GM12878 (cell line): ENCODE measurements at regions not wholly inside any gene's neighbourhood (a gene's known extent, or its start where the extent isn't known, plus 50 kb on each side); places are given as distances from the start of the nearest gene placed in this dataset.
A peak's percentile ranks its signal among the peaks of the same experiment; 100 is the strongest.

Experiments used
- ATAC-seq: fragments of 200-7000 bp; cut with Tn5 transposase; 3 replicates; pipeline ENCODE4 v1.9.1; 2020; ENCODE audit warnings: mild to moderate bottlenecking, moderate library complexity
- BruUV-seq: library from RNA; stranded (reverse); fragments of 400-500 nt; replicated peaks from 2 replicates; lab custom pipeline; 2021; lab: Mats Ljungman, UMichigan
- CTCF ChIA-PET: fragments of 300-600 bp; sonication (Branson Sonifier 250); formaldehyde crosslinking; extraction: SDS; loops from one replicate; lab custom pipeline; 2021; ENCODE audit warnings: inconsistent platforms; lab: Yijun Ruan, JAX
- POLR2A ChIA-PET: fragments of 350-600 bp; formaldehyde crosslinking; extraction: SDS; loops from one replicate; lab custom pipeline; 2021; ENCODE audit warnings: inconsistent platforms; lab: Charles Lee
- RAD21 ChIA-PET: fragments of 300-600 bp; sonication (Branson Sonifier 250); formaldehyde crosslinking; loops from one replicate; lab custom pipeline; 2023; ENCODE audit warnings: antibody characterized with exemption; ENCODE audit not compliant: unreplicated experiment; lab: Charles Lee
- SMC1A ChIA-PET: fragments of 300-600 bp; sonication (Branson Sonifier 250); formaldehyde crosslinking; loops from one replicate; lab custom pipeline; 2023; ENCODE audit not compliant: unreplicated experiment, uncharacterized antibody; lab: Charles Lee
- DNase-seq: peaks from one replicate; pipeline ENCODE4 v3.0.0-alpha.2; 2011; ENCODE audit warnings: low read depth, low spot score
- FAIRE-seq: peaks from 3 replicates; lab custom pipeline; 2011; peaks lifted over from hg19 to GRCh38; lab: Jason Lieb, UNC
- H2AFZ ChIP-seq: 2 replicates; pipeline ENCODE4 v1.6.0; 2011; ENCODE audit warnings: low read depth, low read length, control low read depth; ENCODE audit not compliant: control insufficient read depth
- H3K27ac ChIP-seq: 2 replicates; pipeline ENCODE4 v1.5.1; 2011; ENCODE audit warnings: control low read depth; ENCODE audit not compliant: control insufficient read depth, insufficient read depth
- H3K27me3 ChIP-seq, 2 experiments: replicated peaks in 1 of 2; 2 replicates each; pipeline versions ENCODE4 v1.6.0 to v1.6.1; 2011; ENCODE audit warnings: low read length in 1 of 2; ENCODE audit not compliant: control insufficient read depth in 2 of 2, insufficient read depth in 2 of 2
- H3K36me3 ChIP-seq, 2 experiments: 2 replicates each; pipeline ENCODE4 v1.5.1; 2011; ENCODE audit warnings: low read length in 1 of 2; ENCODE audit not compliant: control insufficient read depth in 2 of 2, insufficient read depth in 2 of 2
- H3K4me1 ChIP-seq: 2 replicates; pipeline ENCODE4 v1.6.1; 2011; ENCODE audit warnings: mild to moderate bottlenecking, low read length, moderate library complexity, mixed read lengths; ENCODE audit not compliant: control insufficient read depth, insufficient read depth
- H3K4me2 ChIP-seq: 2 replicates; pipeline ENCODE4 v1.6.0; 2011; ENCODE audit warnings: control low read depth; ENCODE audit not compliant: control insufficient read depth, insufficient read depth
- H3K4me3 ChIP-seq: fragments of 200-600 bp; sonication (generic); 2 replicates; pipeline ENCODE4 v1.5.1; 2016
- H3K79me2 ChIP-seq: 2 replicates; pipeline ENCODE4 v1.6.0; 2011; ENCODE audit warnings: low read length; ENCODE audit not compliant: control insufficient read depth, insufficient read depth
- H3K9ac ChIP-seq: 2 replicates; pipeline ENCODE4 v1.8.0; 2011; ENCODE audit warnings: low read length, control low read depth, mixed read lengths; ENCODE audit not compliant: control insufficient read depth, insufficient read depth
- H3K9me3 ChIP-seq: replicated peaks from 3 replicates; pipeline ENCODE4 v1.5.1; 2011; ENCODE audit warnings: mild to moderate bottlenecking, low read length; ENCODE audit not compliant: control insufficient read depth, insufficient read depth
- H4K20me1 ChIP-seq: 2 replicates; pipeline ENCODE4 v1.6.0; 2011; ENCODE audit not compliant: control insufficient read depth, insufficient read depth
- IKZF1 ChIP-seq: fragments of 450-650 bp; conservative IDR thresholded peaks from 2 replicates; pipeline ENCODE4 v1.6.1; 2017; ENCODE audit warnings: antibody characterized with exemption, mild to moderate bottlenecking
- MTA2 ChIP-seq: fragments of 450-650 bp; IDR thresholded peaks from 2 replicates; pipeline ENCODE4 v1.6.1; 2016; ENCODE audit warnings: low read depth, mild to moderate bottlenecking, moderate library complexity
- RAD21 ChIP-seq: IDR thresholded peaks from 2 replicates; pipeline ENCODE4 v1.6.1; 2011; ENCODE audit warnings: mild to moderate bottlenecking, low read depth, low read length, moderate library complexity; ENCODE audit not compliant: insufficient read depth
- RELA ChIP-seq: fragments of 450-650 bp; IDR thresholded peaks from 2 replicates; pipeline ENCODE4 v1.8.0; 2014; ENCODE audit warnings: borderline replicate concordance; ENCODE audit not compliant: partially characterized antibody
- SMC3 ChIP-seq: IDR thresholded peaks from 2 replicates; pipeline ENCODE4 v1.6.1; 2011; ENCODE audit warnings: low read length, improper control_type of control experiment, borderline replicate concordance
- TCF3 ChIP-seq: IDR thresholded peaks from 2 replicates; pipeline ENCODE4 v1.6.1; 2012; ENCODE audit warnings: low read depth, mild to moderate bottlenecking, low read length, borderline replicate concordance; ENCODE audit not compliant: insufficient read depth
- WGBS: methylation state at CpG from one replicate; pipeline ENCODE4 v1.1.6; 2016; ENCODE audit warnings: low lambda C conversion rate; ENCODE audit not compliant: insufficient replicate concordance, insufficient coverage; ENCODE audit errors: missing lambda C conversion rate; 5-methylcytosine and 5-hydroxymethylcytosine counted together
- in situ Hi-C: fragments of 300-500 bp; cut with MboI; formaldehyde crosslinking; loops from 9 replicates; pipeline ENCODE4 v1.14.3; 2018; ENCODE audit warnings: mixed read lengths
- intact Hi-C: fragments of 100-400 bp; cut with micrococcal nuclease; formaldehyde crosslinking; loops from one replicate; pipeline ENCODE4 v1.14.2; 2022; ENCODE audit not compliant: unreplicated experiment
- TF ChIP-seq, protein P1 (sequence below), 3 experiments: IDR thresholded peaks in 2 of 3; conservative IDR thresholded peaks in 1 of 3; 2 replicates each; pipeline ENCODE4 v1.5.1; 2011; ENCODE audit warnings: low read depth in 3 of 3, low read length in 3 of 3, mild to moderate bottlenecking in 3 of 3, control low read depth in 2 of 3, moderate library complexity in 2 of 3, inconsistent platforms in 1 of 3, mixed read lengths in 1 of 3; ENCODE audit not compliant: control insufficient read depth in 2 of 3, insufficient read depth in 1 of 3; ENCODE audit errors: extremely low read depth in 1 of 3
- TF ChIP-seq, protein P2 (sequence below): fragments of 450-650 bp; formaldehyde crosslinking; IDR thresholded peaks from 2 replicates; pipeline ENCODE4 v1.4.0; 2022; ENCODE audit warnings: mild to moderate bottlenecking, moderate library complexity

GRCh38 chr4:175536852-175537453 is 275.1 kb downstream of the GPM6A start:
- SMC1A ChIA-PET, result interaction anchor here (0.7 to 2.5 kb wide), 6 partner anchors 11 to 773 kb away, joined by 3 to 15 read pairs (median 4); no protein-coding TSS in a partner anchor

More at GRCh38 chr4:175536852-175537453, 275.1 kb downstream of the GPM6A start:
- no TSS peak for BruUV-seq
- RAD21 ChIA-PET, result interaction anchor here (1.0 to 1.6 kb wide), 5 partner anchors 26 to 804 kb away, joined by 3 to 4 read pairs (median 4); no protein-coding TSS in a partner anchor
- H3K4me1 ChIP-seq, result no peaks in the 10 kb centered on the region
- no peak overlapping the region for H3K4me3 ChIP-seq
- no peak for TF ChIP-seq MTA2
- no peak for TF ChIP-seq IKZF1
- TF ChIP-seq RAD21, result peak; percentile 56
- TF ChIP-seq SMC3, result peak; percentile 43; the same call in 1 of the 2 replicates
- TF ChIP-seq, protein P1, sequence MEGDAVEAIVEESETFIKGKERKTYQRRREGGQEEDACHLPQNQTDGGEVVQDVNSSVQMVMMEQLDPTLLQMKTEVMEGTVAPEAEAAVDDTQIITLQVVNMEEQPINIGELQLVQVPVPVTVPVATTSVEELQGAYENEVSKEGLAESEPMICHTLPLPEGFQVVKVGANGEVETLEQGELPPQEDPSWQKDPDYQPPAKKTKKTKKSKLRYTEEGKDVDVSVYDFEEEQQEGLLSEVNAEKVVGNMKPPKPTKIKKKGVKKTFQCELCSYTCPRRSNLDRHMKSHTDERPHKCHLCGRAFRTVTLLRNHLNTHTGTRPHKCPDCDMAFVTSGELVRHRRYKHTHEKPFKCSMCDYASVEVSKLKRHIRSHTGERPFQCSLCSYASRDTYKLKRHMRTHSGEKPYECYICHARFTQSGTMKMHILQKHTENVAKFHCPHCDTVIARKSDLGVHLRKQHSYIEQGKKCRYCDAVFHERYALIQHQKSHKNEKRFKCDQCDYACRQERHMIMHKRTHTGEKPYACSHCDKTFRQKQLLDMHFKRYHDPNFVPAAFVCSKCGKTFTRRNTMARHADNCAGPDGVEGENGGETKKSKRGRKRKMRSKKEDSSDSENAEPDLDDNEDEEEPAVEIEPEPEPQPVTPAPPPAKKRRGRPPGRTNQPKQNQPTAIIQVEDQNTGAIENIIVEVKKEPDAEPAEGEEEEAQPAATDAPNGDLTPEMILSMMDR (IDR thresholded peaks at IDR 0.05 in 2 of 3, conservative IDR thresholded peaks at IDR 0.05 in 1 of 3; ENCODE audit: control insufficient read depth in 2 of 3, extremely low read depth in 1 of 3, insufficient read depth in 1 of 3, low read depth in 3 of 3, low read length in 3 of 3), result peak; percentile 37 to 48 (median 44); a peak in 5 of 6 replicates
- TF ChIP-seq, protein P2, sequence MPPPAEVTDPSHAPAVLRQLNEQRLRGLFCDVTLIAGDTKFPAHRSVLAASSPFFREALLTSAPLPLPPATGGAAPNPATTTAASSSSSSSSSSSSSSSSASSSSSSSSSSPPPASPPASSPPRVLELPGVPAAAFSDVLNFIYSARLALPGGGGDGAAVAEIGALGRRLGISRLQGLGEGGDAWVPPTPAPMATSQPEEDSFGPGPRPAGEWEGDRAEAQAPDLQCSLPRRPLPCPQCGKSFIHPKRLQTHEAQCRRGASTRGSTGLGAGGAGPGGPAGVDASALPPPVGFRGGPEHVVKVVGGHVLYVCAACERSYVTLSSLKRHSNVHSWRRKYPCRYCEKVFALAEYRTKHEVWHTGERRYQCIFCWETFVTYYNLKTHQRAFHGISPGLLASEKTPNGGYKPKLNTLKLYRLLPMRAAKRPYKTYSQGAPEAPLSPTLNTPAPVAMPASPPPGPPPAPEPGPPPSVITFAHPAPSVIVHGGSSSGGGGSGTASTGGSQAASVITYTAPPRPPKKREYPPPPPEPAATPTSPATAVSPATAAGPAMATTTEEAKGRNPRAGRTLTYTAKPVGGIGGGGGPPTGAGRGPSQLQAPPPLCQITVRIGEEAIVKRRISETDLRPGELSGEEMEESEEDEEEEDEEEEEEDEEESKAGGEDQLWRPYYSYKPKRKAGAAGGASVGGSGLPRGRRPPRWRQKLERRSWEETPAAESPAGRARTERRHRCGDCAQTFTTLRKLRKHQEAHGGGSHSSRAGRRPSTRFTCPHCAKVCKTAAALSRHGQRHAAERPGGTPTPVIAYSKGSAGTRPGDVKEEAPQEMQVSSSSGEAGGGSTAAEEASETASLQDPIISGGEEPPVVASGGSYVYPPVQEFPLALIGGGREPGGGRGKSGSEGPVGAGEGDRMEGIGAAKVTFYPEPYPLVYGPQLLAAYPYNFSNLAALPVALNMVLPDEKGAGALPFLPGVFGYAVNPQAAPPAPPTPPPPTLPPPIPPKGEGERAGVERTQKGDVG (CRISPR knock-in tag), result no peak
- TF ChIP-seq RELA, result no peak
- no peak for TF ChIP-seq TCF3
- peak; percentile 87 for FAIRE-seq
- H3K4me2 ChIP-seq, result no peak overlapping the region
- H3K36me3 ChIP-seq, result no peaks in the 10 kb centered on the region
- H3K9ac ChIP-seq, result no peak overlapping the region
- H3K9me3 ChIP-seq, result no peaks in the 10 kb centered on the region
- no peaks in the 10 kb centered on the region for H3K79me2 ChIP-seq
- no peaks in the 10 kb centered on the region; the same call in 1 of the 2 replicates for H4K20me1 ChIP-seq
- in situ Hi-C loops, result loop anchor here (10.0 to 25.0 kb wide), 2 partner anchors 675 to 1172 kb away; no protein-coding TSS in a partner anchor
- POLR2A ChIA-PET, result no interaction called here
- intact Hi-C loops, result loop anchor here (1.0 to 5.0 kb wide), 3 partner anchors 663 to 1170 kb away; no protein-coding TSS in a partner anchor
- H3K27ac ChIP-seq, result no peak overlapping the region
- DNase-seq, result peak; percentile 7
- WGBS, result 10% methylated on average over 6 of the region's 6 CpGs
- no peaks in the 10 kb centered on the region for H3K27me3 ChIP-seq
- peak; percentile 72 for ATAC-seq
- CTCF ChIA-PET, result interaction anchor here (0.7 to 4.1 kb wide), 14 partner anchors 9 to 1315 kb away, joined by 3 to 26 read pairs (median 4); no protein-coding TSS in a partner anchor
- H2AFZ ChIP-seq, result no peak overlapping the region
